RWPE2 (cell line): ENCODE measurements at regions not wholly inside any gene's neighbourhood (a gene's known extent, or its start where the extent isn't known, plus 50 kb on each side); places are given as distances from the start of the nearest gene placed in this dataset.

Experiments used
- ATAC-seq: fragments of 200-7000 bp; cut with Tn5 transposase; 3 replicates; pipeline ENCODE4 v1.9.1; 2021; ENCODE audit warnings: low read depth
- DNase-seq: peaks from one replicate; pipeline ENCODE4 v3.0.0-alpha.2; 2020; ENCODE audit warnings: low spot score
- H3K27ac ChIP-seq: fragments of 450-650 bp; 2 replicates; pipeline ENCODE4 v1.5.1; 2017; ENCODE audit warnings: mild to moderate bottlenecking; ENCODE audit not compliant: poor library complexity, severe bottlenecking
- H3K27me3 ChIP-seq: fragments of 250-450 bp; sonication (Bioruptor Pico); 2 replicates; pipeline ENCODE4 v1.5.1; 2021; ENCODE audit warnings: mild to moderate bottlenecking, moderate library complexity; ENCODE audit not compliant: insufficient read depth, poor library complexity, severe bottlenecking
- H3K36me3 ChIP-seq: fragments of 250-450 bp; sonication (Bioruptor Pico); 2 replicates; pipeline ENCODE4 v1.5.1; 2020; ENCODE audit warnings: low read depth, mild to moderate bottlenecking, moderate library complexity
- H3K4me1 ChIP-seq: fragments of 250-450 bp; sonication (Bioruptor Pico); 2 replicates; pipeline ENCODE4 v1.5.1; 2021; ENCODE audit warnings: mild to moderate bottlenecking, moderate library complexity; ENCODE audit not compliant: insufficient read depth, poor library complexity, severe bottlenecking
- H3K4me3 ChIP-seq: fragments of 250-450 bp; sonication (Bioruptor Pico); 2 replicates; pipeline ENCODE4 v1.5.1; 2021; ENCODE audit warnings: mild to moderate bottlenecking, moderate library complexity; ENCODE audit not compliant: severe bottlenecking
- H3K9me3 ChIP-seq: fragments of 250-450 bp; sonication (Bioruptor Pico); 2 replicates; pipeline ENCODE4 v1.5.1; 2021; ENCODE audit warnings: mild to moderate bottlenecking, moderate library complexity; ENCODE audit not compliant: severe bottlenecking
- CTCF ChIP-seq: fragments of 450-650 bp; IDR thresholded peaks from one replicate; pipeline ENCODE4 v1.5.1; 2017; ENCODE audit warnings: mild to moderate bottlenecking, moderate library complexity; ENCODE audit not compliant: poor library complexity, severe bottlenecking

GRCh38 chr13:87923753-87924152 lies 252.6 kb downstream of the SLITRK5 start:
- Histone ChIP-seq H3K36me3 (no peaks in the 10 kb centered on the region), H3K27ac (no peak overlapping the region), H3K9me3 (no peaks in the 10 kb centered on the region), H3K4me3 (no peak overlapping the region), H3K4me1 (no peaks in the 10 kb centered on the region), H3K27me3 (no peaks in the 10 kb centered on the region)
- TF ChIP-seq CTCF: no peak
- ATAC-seq: no peak
- DNase-seq: no peak

GRCh38 chr13:87925006-87925405 lies 253.8 kb downstream of the SLITRK5 start:
- Histone ChIP-seq H3K36me3 (no peaks in the 10 kb centered on the region), H3K27me3 (no peaks in the 10 kb centered on the region), H3K4me3 (no peak overlapping the region), H3K9me3 (no peaks in the 10 kb centered on the region), H3K4me1 (no peaks in the 10 kb centered on the region), H3K27ac (no peak overlapping the region)
- DNase-seq (no peak), ATAC-seq (no peak)
- TF ChIP-seq CTCF: no peak

- ATAC-seq: no peak
- TF ChIP-seq CTCF: no peak
Measured at GRCh38 chr13:87940776-87941175, 269.6 kb downstream of the SLITRK5 start.

GRCh38 chr13:87941226-87941625 lies 270.1 kb downstream of the SLITRK5 start:
- no peak overlapping the region for H3K27ac ChIP-seq
- peaks cover 5% of the 10 kb centered on the region for H3K4me1 ChIP-seq
- TF ChIP-seq CTCF: no peak
- no peak overlapping the region for H3K4me3 ChIP-seq
- H3K36me3 ChIP-seq: no peaks in the 10 kb centered on the region
- ATAC-seq: no peak
- DNase-seq: no peak
- no peaks in the 10 kb centered on the region for H3K27me3 ChIP-seq
- H3K9me3 ChIP-seq: no peaks in the 10 kb centered on the region

More at GRCh38 chr13:87940776-87941175, 269.6 kb downstream of the SLITRK5 start:
- Histone ChIP-seq H3K36me3 (no peaks in the 10 kb centered on the region), H3K27ac (no peak overlapping the region), H3K4me3 (no peak overlapping the region), H3K27me3 (no peaks in the 10 kb centered on the region), H3K4me1 (peaks cover 5% of the 10 kb centered on the region), H3K9me3 (no peaks in the 10 kb centered on the region)
- DNase-seq: no peak

- H3K9me3 ChIP-seq: no peaks in the 10 kb centered on the region
- H3K27ac ChIP-seq: no peak overlapping the region
- H3K4me3 ChIP-seq: no peak overlapping the region
- ATAC-seq (0 out of 3 replicates have a peak, but pooled peaks have one; percentile 25), DNase-seq (no peak)
- H3K36me3 ChIP-seq: no peaks in the 10 kb centered on the region
- no peak for TF ChIP-seq CTCF
- H3K27me3 ChIP-seq: no peaks in the 10 kb centered on the region
- peaks cover 5% of the 10 kb centered on the region for H3K4me1 ChIP-seq
Measured at GRCh38 chr13:87942205-87942604, 271.0 kb downstream of the SLITRK5 start.
